SJCRH30 (cell line): ENCODE measurements at regions not wholly inside any gene's neighbourhood (a gene's known extent, or its start where the extent isn't known, plus 50 kb on each side); places are given as distances from the start of the nearest gene placed in this dataset.
"Not testable (repeated sequence)": the region's sequence is repeated elsewhere in the genome, so short reads cannot be mapped to it uniquely, and the experiment has no call there.

ENCODE experiments used
- DNase-seq, 2 experiments: peaks; one replicate each; pipeline ENCODE4 v3.0.0-alpha.2; 2015 to 2020
- H3K27ac ChIP-seq: fragments of 250-450 bp; sonication (Bioruptor Pico); 2 replicates; pipeline ENCODE4 v1.5.1; 2020; ENCODE audit warnings: mild to moderate bottlenecking, moderate library complexity
- H3K27me3 ChIP-seq: fragments of 250-450 bp; sonication (Bioruptor Pico); 2 replicates; pipeline ENCODE4 v1.5.1; 2020; ENCODE audit warnings: mild to moderate bottlenecking, moderate library complexity
- H3K36me3 ChIP-seq: fragments of 250-450 bp; sonication (Bioruptor Pico); 2 replicates; pipeline ENCODE4 v1.5.1; 2020; ENCODE audit warnings: mild to moderate bottlenecking, moderate library complexity
- H3K4me1 ChIP-seq: fragments of 250-450 bp; sonication (Bioruptor Pico); 2 replicates; pipeline ENCODE4 v1.5.1; 2020; ENCODE audit warnings: mild to moderate bottlenecking, moderate library complexity
- H3K4me3 ChIP-seq: fragments of 250-450 bp; sonication (Bioruptor Pico); 2 replicates; pipeline ENCODE4 v1.5.1; 2020; ENCODE audit warnings: mild to moderate bottlenecking, moderate library complexity
- H3K9me3 ChIP-seq: fragments of 250-450 bp; sonication (Bioruptor Pico); replicated peaks from 2 replicates; pipeline ENCODE4 v1.5.1; 2020; ENCODE audit warnings: mild to moderate bottlenecking, moderate library complexity

- Histone ChIP-seq H3K4me3 (no peak overlapping the region), H3K27ac (no peak overlapping the region), H3K9me3 (no peaks in the 10 kb centered on the region; the same call in 1 of the 2 replicates), H3K27me3 (0 out of 2 replicates have a peak, but pooled peaks cover 4% of the 10 kb centered on the region), H3K36me3 (no peaks in the 10 kb centered on the region), H3K4me1 (no peaks in the 10 kb centered on the region)
- DNase-seq: no peak
These were observed 69.5 kb downstream of the TPRA1 start for GRCh38 chr3:127520993-127521392.

GRCh38 chr3:127518456-127519081 is 72.0 kb downstream of the TPRA1 start:
- no peak for DNase-seq
- H3K4me1 ChIP-seq: no peaks in the 10 kb centered on the region
- no peaks in the 10 kb centered on the region; the same call in 1 of the 2 replicates for H3K9me3 ChIP-seq
- H3K36me3 ChIP-seq: no peaks in the 10 kb centered on the region
- 0 out of 2 replicates have a peak, but pooled peaks cover 4% of the 10 kb centered on the region for H3K27me3 ChIP-seq
- H3K27ac ChIP-seq: no peak overlapping the region
- no peak overlapping the region for H3K4me3 ChIP-seq

DNA sequence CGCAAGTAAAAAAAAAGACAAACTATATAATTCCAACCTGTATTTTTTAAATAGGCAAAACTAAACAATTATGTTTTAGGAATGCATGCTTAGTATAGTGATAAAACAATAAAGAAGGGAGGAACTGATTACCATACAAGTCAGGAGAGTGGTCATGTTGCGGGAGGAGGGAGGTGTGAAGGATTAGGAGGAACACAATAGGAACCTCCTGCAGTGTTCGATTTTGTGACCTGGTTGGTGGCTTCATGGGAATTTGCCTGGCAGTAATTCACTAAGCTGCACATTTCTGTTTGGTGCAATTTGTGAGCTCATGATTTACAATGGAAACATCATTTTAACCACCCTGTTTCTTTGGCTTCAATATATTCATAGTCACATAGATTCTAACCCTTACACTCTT is 78.3 kb downstream of the TPRA1 start:
- Histone ChIP-seq H3K27ac (no peak overlapping the region), H3K4me1 (no peaks in the 10 kb centered on the region), H3K9me3 (no peaks in the 10 kb centered on the region), H3K36me3 (no peaks in the 10 kb centered on the region), H3K27me3 (0 out of 2 replicates have a peak, but pooled peaks cover 3% of the 10 kb centered on the region), H3K4me3 (no peak overlapping the region)
- DNase-seq: no peak

GRCh38 chr3:127501177-127501576 is 89.4 kb downstream of the TPRA1 start:
- Histone ChIP-seq H3K27me3 (no peaks in the 10 kb centered on the region), H3K36me3 (no peaks in the 10 kb centered on the region), H3K4me3 (no peak overlapping the region), H3K27ac (no peak overlapping the region), H3K9me3 (peaks cover 12% of the 10 kb centered on the region; the same call in 1 of the 2 replicates), H3K4me1 (no peaks in the 10 kb centered on the region)
- DNase-seq: no peak

GRCh38 chr3:127497676-127498075 is 92.9 kb downstream of the TPRA1 start:
- no peak overlapping the region for H3K4me3 ChIP-seq
- no peaks in the 10 kb centered on the region for H3K36me3 ChIP-seq
- no peaks in the 10 kb centered on the region for H3K27me3 ChIP-seq
- H3K4me1 ChIP-seq: no peaks in the 10 kb centered on the region
- H3K9me3 ChIP-seq: peaks cover 12% of the 10 kb centered on the region; the same call in 1 of the 2 replicates
- no peak overlapping the region for H3K27ac ChIP-seq
- no peak for DNase-seq

DNA sequence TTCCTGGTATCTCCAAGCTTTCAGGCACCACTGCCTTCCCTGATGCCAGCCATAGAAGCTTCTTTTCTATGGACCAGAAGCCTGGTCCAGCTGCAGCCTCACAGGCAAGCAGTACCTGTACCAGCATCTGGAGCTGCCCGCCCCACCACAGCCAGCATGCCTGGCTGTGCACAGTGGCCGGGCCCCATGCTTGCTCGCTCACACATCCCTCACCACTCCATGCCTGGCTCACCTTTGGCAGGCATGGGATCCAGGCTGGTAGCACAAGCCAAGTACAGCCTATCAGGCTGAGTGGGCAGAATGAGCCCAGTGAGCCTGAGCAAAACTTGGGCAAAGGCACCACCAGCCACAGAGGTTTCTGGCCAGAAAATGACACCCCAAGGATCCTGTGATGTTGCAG is 93.4 kb downstream of the TPRA1 start:
- no peak for DNase-seq

GRCh38 chr3:127495821-127496655 is 94.5 kb downstream of the TPRA1 start:
- DNase-seq: no peak
- Histone ChIP-seq H3K9me3 (peaks cover 12% of the 10 kb centered on the region; the same call in 1 of the 2 replicates), H3K4me3 (no peak overlapping the region), H3K27ac (no peak overlapping the region), H3K4me1 (no peaks in the 10 kb centered on the region), H3K36me3 (no peaks in the 10 kb centered on the region), H3K27me3 (no peaks in the 10 kb centered on the region)

More for the DNA sequence above, 93.4 kb downstream of the TPRA1 start:
- H3K27me3 ChIP-seq: no peaks in the 10 kb centered on the region
- H3K4me1 ChIP-seq: no peaks in the 10 kb centered on the region
- no peak overlapping the region for H3K27ac ChIP-seq
- H3K36me3 ChIP-seq: no peaks in the 10 kb centered on the region
- H3K4me3 ChIP-seq: no peak overlapping the region
- peaks cover 12% of the 10 kb centered on the region; the same call in 1 of the 2 replicates for H3K9me3 ChIP-seq

GRCh38 chr3:127493924-127494646 is 96.4 kb downstream of the TPRA1 start:
- DNase-seq: no peak
- Histone ChIP-seq H3K9me3 (no peaks in the 10 kb centered on the region), H3K27me3 (no peaks in the 10 kb centered on the region), H3K36me3 (no peaks in the 10 kb centered on the region), H3K4me1 (no peaks in the 10 kb centered on the region), H3K4me3 (no peak overlapping the region), H3K27ac (no peak overlapping the region)

DNA sequence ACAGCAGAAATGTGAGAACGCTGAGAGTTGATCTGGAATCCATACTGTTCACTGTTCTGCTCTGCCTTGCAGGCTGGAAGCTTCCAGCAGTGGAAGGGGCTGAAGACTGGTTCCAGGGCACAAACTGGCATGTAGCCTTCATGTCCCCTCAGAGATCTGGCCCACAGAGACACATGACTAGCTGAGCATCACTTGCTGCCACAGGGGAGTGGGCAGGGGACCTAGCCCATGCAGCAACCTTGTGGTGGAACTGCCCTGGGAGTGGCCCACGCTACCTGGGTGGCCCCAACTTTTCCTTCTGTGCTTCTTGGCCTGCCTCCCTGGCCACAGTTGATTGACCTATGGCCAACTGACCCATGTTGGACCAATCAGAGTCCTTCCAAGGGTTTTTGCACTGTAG is 98.1 kb downstream of the TPRA1 start:
- DNase-seq: no peak
- Histone ChIP-seq H3K9me3 (no peaks in the 10 kb centered on the region), H3K27ac (no peak overlapping the region), H3K4me1 (no peaks in the 10 kb centered on the region), H3K36me3 (no peaks in the 10 kb centered on the region), H3K4me3 (no peak overlapping the region), H3K27me3 (no peaks in the 10 kb centered on the region)

GRCh38 chr3:127491909-127492308 is 98.6 kb downstream of the TPRA1 start:
- Histone ChIP-seq H3K27me3 (no peaks in the 10 kb centered on the region), H3K27ac (no peak overlapping the region), H3K4me3 (no peak overlapping the region), H3K4me1 (no peaks in the 10 kb centered on the region), H3K9me3 (no peaks in the 10 kb centered on the region), H3K36me3 (no peaks in the 10 kb centered on the region)
- no peak for DNase-seq

DNA sequence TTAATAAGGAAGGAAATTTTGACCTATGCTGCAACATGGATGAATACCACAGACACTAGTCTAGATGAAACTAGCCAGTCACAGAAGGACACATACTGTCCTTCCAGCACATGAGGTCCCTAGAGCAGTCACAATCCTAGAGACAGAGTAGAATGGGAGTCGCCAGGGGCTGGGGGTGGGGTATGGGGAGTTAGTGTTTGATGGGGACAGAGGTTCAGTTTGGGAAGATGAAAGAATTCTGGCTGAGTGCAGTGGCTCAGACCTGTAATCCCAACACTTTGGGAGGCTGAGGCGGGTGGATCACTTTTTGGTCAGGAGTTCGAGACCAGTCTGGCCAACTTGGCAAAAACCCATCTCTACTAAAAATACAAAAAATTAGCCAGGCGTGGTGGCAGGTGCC is 99.2 kb downstream of the TPRA1 start:
- H3K4me1 ChIP-seq: no peaks in the 10 kb centered on the region
- no peak for DNase-seq
- H3K27me3 ChIP-seq: no peaks in the 10 kb centered on the region
- no peaks in the 10 kb centered on the region for H3K9me3 ChIP-seq
- no peaks in the 10 kb centered on the region for H3K36me3 ChIP-seq
- H3K27ac ChIP-seq: no peak overlapping the region
- H3K4me3 ChIP-seq: no peak overlapping the region

DNA sequence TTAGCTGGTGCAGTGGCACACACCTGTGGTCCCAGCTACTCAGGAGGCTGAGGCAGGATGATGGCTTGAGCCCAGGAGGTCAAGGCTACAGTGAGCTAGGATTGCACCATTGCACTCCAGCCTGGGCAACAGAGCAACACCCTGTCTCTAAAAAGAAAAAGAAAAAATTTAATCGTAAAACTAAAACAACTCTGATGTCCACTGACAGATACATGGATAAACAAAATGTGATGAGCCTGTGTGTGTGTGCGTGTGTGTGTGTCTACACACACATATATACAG is 99.6 kb downstream of the TPRA1 start:
- H3K4me1 ChIP-seq, DNase-seq, H3K36me3 ChIP-seq, H3K27ac ChIP-seq, H3K27me3 ChIP-seq, H3K9me3 ChIP-seq, H3K4me3 ChIP-seq: not testable (repeated sequence)

DNA sequence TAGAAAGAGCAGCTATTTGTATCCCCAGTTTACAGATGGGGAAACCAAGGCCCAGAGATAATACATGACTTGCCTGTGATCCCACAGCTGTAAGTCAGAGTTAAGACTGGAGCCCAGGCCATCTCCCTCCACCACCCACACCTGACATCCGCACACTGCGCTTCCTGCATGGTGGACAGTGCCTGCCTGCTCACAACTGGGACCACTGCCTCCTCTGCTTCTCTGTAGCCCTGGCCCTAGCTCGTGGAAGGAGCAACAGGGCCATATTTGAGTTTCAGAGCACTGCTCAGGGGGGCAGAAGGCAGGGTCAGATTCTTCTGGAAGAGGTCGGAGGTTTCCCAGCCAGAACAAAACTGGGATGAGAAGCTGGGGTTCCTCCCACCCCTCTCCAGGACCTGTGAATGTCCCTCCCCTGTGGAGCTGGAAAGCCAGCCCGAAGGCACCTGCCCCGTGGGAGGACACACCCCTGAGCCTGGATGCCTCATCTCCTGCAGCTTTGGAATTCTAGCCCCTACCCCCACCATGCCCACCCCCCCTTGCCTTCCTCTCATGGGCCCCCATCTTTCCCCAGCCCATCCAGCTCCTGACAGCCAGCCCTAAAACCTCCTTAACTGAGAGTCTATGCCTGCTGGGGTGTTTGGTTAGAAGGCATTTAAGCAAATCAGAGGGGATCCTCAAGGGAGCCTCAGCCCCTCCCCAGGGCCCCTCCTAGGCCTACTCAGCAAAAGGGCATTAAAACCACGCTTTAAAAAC is 100.1 kb downstream of the TPRA1 start:
- DNase-seq: no peak
- no peaks in the 10 kb centered on the region for H3K9me3 ChIP-seq
- no peak overlapping the region for H3K4me3 ChIP-seq
- no peaks in the 10 kb centered on the region for H3K4me1 ChIP-seq
- H3K27me3 ChIP-seq: no peaks in the 10 kb centered on the region
- H3K36me3 ChIP-seq: no peaks in the 10 kb centered on the region
- no peak overlapping the region for H3K27ac ChIP-seq

DNA sequence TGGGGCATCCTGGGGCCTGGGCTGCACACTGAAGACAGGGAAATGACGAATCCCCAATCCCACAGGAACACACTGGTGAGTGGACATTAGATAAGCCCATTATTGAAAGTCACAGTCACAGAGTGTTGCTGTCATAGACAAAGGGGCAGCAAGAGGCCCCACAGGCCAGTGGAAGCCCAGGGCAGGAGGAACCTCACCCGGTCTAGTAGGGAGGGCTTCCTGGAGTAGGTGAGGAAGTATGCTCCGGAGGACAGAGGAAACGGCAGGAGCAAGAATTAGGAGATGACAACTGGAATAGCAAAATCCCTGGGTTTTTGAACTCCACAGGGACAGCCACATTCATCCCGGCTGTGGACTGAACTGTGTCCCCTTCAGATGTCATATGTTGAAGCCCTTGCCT is 101.2 kb downstream of the TPRA1 start:
- Histone ChIP-seq H3K36me3 (no peaks in the 10 kb centered on the region), H3K27me3 (peaks cover 4% of the 10 kb centered on the region; the same call in 1 of the 2 replicates), H3K4me1 (no peaks in the 10 kb centered on the region), H3K27ac (no peak overlapping the region), H3K9me3 (no peaks in the 10 kb centered on the region), H3K4me3 (no peak overlapping the region)
- DNase-seq: no peak
